ENCODE measurements at regions not wholly inside any gene's neighbourhood (a gene's known extent, or its start where the extent isn't known, plus 50 kb on each side); places are given as distances from the start of the nearest gene placed in this dataset.

DNA sequence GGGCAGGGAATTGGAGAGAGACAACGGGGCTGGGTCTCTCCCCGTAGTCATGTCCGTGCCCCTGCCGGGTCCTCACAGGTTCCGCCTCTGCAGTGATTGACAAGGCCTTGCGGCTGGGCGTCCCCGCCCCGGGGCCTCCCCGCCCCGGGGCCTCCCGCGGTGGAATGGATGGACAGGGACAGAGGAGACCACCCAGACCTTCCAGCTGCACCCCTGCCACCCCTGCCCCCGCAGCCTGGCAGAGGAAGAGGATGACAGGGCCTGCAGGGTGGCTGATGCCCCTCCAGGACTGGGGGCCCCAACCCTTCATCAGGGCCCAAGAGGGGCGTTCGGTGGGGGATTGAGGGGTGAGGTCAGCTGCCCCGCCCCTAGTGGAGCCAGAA lies 216.4 kb upstream of the CIBAR2 start:
- TF ChIP-seq, protein P1, sequence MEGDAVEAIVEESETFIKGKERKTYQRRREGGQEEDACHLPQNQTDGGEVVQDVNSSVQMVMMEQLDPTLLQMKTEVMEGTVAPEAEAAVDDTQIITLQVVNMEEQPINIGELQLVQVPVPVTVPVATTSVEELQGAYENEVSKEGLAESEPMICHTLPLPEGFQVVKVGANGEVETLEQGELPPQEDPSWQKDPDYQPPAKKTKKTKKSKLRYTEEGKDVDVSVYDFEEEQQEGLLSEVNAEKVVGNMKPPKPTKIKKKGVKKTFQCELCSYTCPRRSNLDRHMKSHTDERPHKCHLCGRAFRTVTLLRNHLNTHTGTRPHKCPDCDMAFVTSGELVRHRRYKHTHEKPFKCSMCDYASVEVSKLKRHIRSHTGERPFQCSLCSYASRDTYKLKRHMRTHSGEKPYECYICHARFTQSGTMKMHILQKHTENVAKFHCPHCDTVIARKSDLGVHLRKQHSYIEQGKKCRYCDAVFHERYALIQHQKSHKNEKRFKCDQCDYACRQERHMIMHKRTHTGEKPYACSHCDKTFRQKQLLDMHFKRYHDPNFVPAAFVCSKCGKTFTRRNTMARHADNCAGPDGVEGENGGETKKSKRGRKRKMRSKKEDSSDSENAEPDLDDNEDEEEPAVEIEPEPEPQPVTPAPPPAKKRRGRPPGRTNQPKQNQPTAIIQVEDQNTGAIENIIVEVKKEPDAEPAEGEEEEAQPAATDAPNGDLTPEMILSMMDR (IDR thresholded peaks at IDR 0.05), result no peak
- no peak for TF ChIP-seq POLR2A (IDR thresholded peaks at IDR 0.05)

Measured in body of pancreas (tissue), 4 donors.